ENCODE measurements at regions not wholly inside any gene's neighbourhood (a gene's known extent, or its start where the extent isn't known, plus 50 kb on each side); places are given as distances from the start of the nearest gene placed in this dataset.

GRCh38 chr1:57788313-57788712, 364.5 kb upstream of the DAB1 start:
- TF ChIP-seq, protein P1, sequence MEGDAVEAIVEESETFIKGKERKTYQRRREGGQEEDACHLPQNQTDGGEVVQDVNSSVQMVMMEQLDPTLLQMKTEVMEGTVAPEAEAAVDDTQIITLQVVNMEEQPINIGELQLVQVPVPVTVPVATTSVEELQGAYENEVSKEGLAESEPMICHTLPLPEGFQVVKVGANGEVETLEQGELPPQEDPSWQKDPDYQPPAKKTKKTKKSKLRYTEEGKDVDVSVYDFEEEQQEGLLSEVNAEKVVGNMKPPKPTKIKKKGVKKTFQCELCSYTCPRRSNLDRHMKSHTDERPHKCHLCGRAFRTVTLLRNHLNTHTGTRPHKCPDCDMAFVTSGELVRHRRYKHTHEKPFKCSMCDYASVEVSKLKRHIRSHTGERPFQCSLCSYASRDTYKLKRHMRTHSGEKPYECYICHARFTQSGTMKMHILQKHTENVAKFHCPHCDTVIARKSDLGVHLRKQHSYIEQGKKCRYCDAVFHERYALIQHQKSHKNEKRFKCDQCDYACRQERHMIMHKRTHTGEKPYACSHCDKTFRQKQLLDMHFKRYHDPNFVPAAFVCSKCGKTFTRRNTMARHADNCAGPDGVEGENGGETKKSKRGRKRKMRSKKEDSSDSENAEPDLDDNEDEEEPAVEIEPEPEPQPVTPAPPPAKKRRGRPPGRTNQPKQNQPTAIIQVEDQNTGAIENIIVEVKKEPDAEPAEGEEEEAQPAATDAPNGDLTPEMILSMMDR (IDR thresholded peaks at IDR 0.05): no peak
- TF ChIP-seq POLR2A (IDR thresholded peaks at IDR 0.05): no peak
